IMR-90 (cell line): ENCODE measurements at regions not wholly inside any gene's neighbourhood (a gene's known extent, or its start where the extent isn't known, plus 50 kb on each side); places are given as distances from the start of the nearest gene placed in this dataset.

ENCODE experiments used
- ATAC-seq: fragments of 200-7000 bp; cut with Tn5 transposase; 2 replicates; pipeline ENCODE4 v1.9.1; 2020; ENCODE audit warnings: low read depth, mild to moderate bottlenecking, moderate library complexity
- BruUV-seq: library from RNA; stranded (reverse); fragments of 400-500 nt; replicated peaks from 2 replicates; lab custom pipeline; 2021; lab: Mats Ljungman, UMichigan
- CTCF ChIA-PET: fragments of 300-600 bp; formaldehyde crosslinking; extraction: SDS; loops from one replicate; lab custom pipeline; 2021; ENCODE audit warnings: antibody characterized with exemption; lab: Yijun Ruan, JAX
- POLR2A ChIA-PET: fragments of 300-600 bp; sonication (Branson Sonifier 250); formaldehyde crosslinking; loops from one replicate; lab custom pipeline; 2022; ENCODE audit warnings: antibody characterized with exemption; ENCODE audit not compliant: unreplicated experiment; lab: Charles Lee
- DNase-seq: peaks from one replicate; pipeline ENCODE4 v3.0.0; 2013
- H2AFZ ChIP-seq: replicated peaks from 2 replicates; pipeline ENCODE3; 2013; ENCODE audit warnings: low read length, mild to moderate bottlenecking; ENCODE audit not compliant: poor library complexity
- H2AK5ac ChIP-seq: 2 replicates; pipeline ENCODE4 v1.6.1; 2013; ENCODE audit warnings: low read depth, low read length, inconsistent platforms
- H2AK9ac ChIP-seq: replicated peaks from 2 replicates; pipeline ENCODE3; 2013; ENCODE audit warnings: mild to moderate bottlenecking, low read depth, low read length, moderate library complexity; ENCODE audit not compliant: poor library complexity
- H2BK120ac ChIP-seq: 2 replicates; pipeline ENCODE4 v1.6.1; 2013; ENCODE audit warnings: low read depth, low read length, inconsistent platforms
- H2BK15ac ChIP-seq: 3 replicates; pipeline ENCODE4 v1.6.1; 2013; ENCODE audit warnings: low read depth, low read length, inconsistent platforms
- H2BK20ac ChIP-seq: 2 replicates; pipeline ENCODE4 v1.6.1; 2013; ENCODE audit warnings: low read depth, mild to moderate bottlenecking, inconsistent platforms, low read length, moderate library complexity
- H2BK5ac ChIP-seq: 2 replicates; pipeline ENCODE4 v1.6.1; 2013; ENCODE audit warnings: mild to moderate bottlenecking, low read depth, low read length, inconsistent platforms; ENCODE audit not compliant: poor library complexity, severe bottlenecking
- H3K14ac ChIP-seq: replicated peaks from 2 replicates; pipeline ENCODE4 v1.6.1; 2013; ENCODE audit warnings: low read depth, low read length, inconsistent platforms
- H3K18ac ChIP-seq: 2 replicates; pipeline ENCODE4 v1.6.1; 2013; ENCODE audit warnings: low read depth, low read length, control low read depth
- H3K23ac ChIP-seq: 2 replicates; pipeline ENCODE4 v1.6.1; 2013; ENCODE audit warnings: low read depth, low read length, inconsistent platforms
- H3K27ac ChIP-seq: 2 replicates; pipeline ENCODE4 v1.5.1; 2013; ENCODE audit warnings: mild to moderate bottlenecking, control low read depth, low read length; ENCODE audit not compliant: insufficient read depth
- H3K27me3 ChIP-seq: 2 replicates; pipeline ENCODE4 v1.6.1; 2013; ENCODE audit warnings: low read length; ENCODE audit not compliant: control insufficient read depth, insufficient read depth
- H3K36me3 ChIP-seq: 2 replicates; pipeline ENCODE4 v1.6.1; 2013; ENCODE audit warnings: low read length, mixed read lengths; ENCODE audit not compliant: control insufficient read depth, insufficient read depth
- H3K4ac ChIP-seq: 2 replicates; pipeline ENCODE4 v1.6.1; 2013; ENCODE audit warnings: low read depth, low read length, inconsistent platforms
- H3K4me1 ChIP-seq: 2 replicates; pipeline ENCODE4 v1.6.1; 2013; ENCODE audit warnings: low read length, mixed read lengths; ENCODE audit not compliant: control insufficient read depth, insufficient read depth
- H3K4me2 ChIP-seq: 2 replicates; pipeline ENCODE4 v1.6.1; 2013; ENCODE audit warnings: low read depth, mild to moderate bottlenecking, control low read depth, low read length, moderate library complexity
- H3K4me3 ChIP-seq: 2 replicates; pipeline ENCODE4 v1.5.1; 2013; ENCODE audit warnings: low read depth, mild to moderate bottlenecking, control low read depth, low read length, moderate library complexity; ENCODE audit not compliant: insufficient read depth
- H3K56ac ChIP-seq: 2 replicates; pipeline ENCODE4 v1.6.1; 2013; ENCODE audit warnings: low read length, inconsistent platforms; ENCODE audit not compliant: insufficient read depth; ENCODE audit errors: extremely low read depth
- H3K79me1 ChIP-seq, 2 experiments: 2 replicates each; pipeline ENCODE4 v1.6.1; 2013; ENCODE audit warnings: low read length in 2 of 2, inconsistent platforms in 1 of 2, low read depth in 1 of 2
- H3K9ac ChIP-seq: 2 replicates; pipeline ENCODE4 v1.6.1; 2013; ENCODE audit warnings: low read depth, low read length, control low read depth
- H3K9me1 ChIP-seq: 2 replicates; pipeline ENCODE4 v1.6.1; 2013; ENCODE audit warnings: low read length, inconsistent platforms; ENCODE audit not compliant: insufficient read depth
- H3K9me3 ChIP-seq: 2 replicates; pipeline ENCODE4 v1.6.1; 2013; ENCODE audit warnings: low read length; ENCODE audit not compliant: control insufficient read depth, insufficient read depth
- H4K20me1 ChIP-seq: 2 replicates; pipeline ENCODE4 v1.6.1; 2013; ENCODE audit warnings: low read length, inconsistent platforms; ENCODE audit not compliant: insufficient read depth
- H4K5ac ChIP-seq: 2 replicates; pipeline ENCODE4 v1.6.1; 2013; ENCODE audit warnings: mild to moderate bottlenecking, low read depth, low read length, control low read depth
- H4K8ac ChIP-seq, 2 experiments: 2 replicates each; pipeline ENCODE4 v1.6.1; 2013; ENCODE audit warnings: low read depth in 2 of 2, low read length in 2 of 2, control low read depth in 1 of 2, inconsistent platforms in 1 of 2
- H4K91ac ChIP-seq: 2 replicates; pipeline ENCODE4 v1.6.1; 2013; ENCODE audit warnings: low read depth, low read length, inconsistent platforms; ENCODE audit not compliant: insufficient read depth
- BHLHE40 ChIP-seq: fragments of 150-350 bp; IDR thresholded peaks from 2 replicates; pipeline ENCODE4 v1.6.1; 2016; ENCODE audit warnings: mild to moderate bottlenecking, low read depth, low read length
- CEBPB ChIP-seq: IDR thresholded peaks from 2 replicates; pipeline ENCODE4 v1.6.1; 2012; ENCODE audit warnings: low read depth, low read length, improper control_type of control experiment
- CHD1 ChIP-seq: IDR thresholded peaks from 2 replicates; pipeline ENCODE4 v1.6.1; 2012; ENCODE audit warnings: low read depth, low read length, improper control_type of control experiment
- CTCF ChIP-seq: conservative IDR thresholded peaks from 2 replicates; pipeline ENCODE4 v1.5.1; 2012; ENCODE audit warnings: mild to moderate bottlenecking, low read depth, low read length, improper control_type of control experiment
- FOS ChIP-seq: fragments of 150-350 bp; IDR thresholded peaks from 2 replicates; pipeline ENCODE4 v1.6.1; 2016; ENCODE audit warnings: low read depth, low read length
- MXI1 ChIP-seq: IDR thresholded peaks from 2 replicates; pipeline ENCODE4 v1.6.1; 2012; ENCODE audit warnings: low read depth, mild to moderate bottlenecking, low read length, moderate library complexity, borderline replicate concordance
- POLR2A ChIP-seq: IDR thresholded peaks from 2 replicates; pipeline ENCODE4 v1.6.1; 2012; ENCODE audit warnings: mild to moderate bottlenecking, low read depth, low read length
- RAD21 ChIP-seq: IDR thresholded peaks from 2 replicates; pipeline ENCODE4 v1.6.1; 2012; ENCODE audit warnings: low read length, improper control_type of control experiment
- RFX5 ChIP-seq: IDR thresholded peaks from 2 replicates; pipeline ENCODE4 v1.8.0; 2012; ENCODE audit warnings: low read depth, mild to moderate bottlenecking, low read length, moderate library complexity
- WGBS, 2 experiments: methylation state at CpG; one replicate each; pipeline versions ENCODE4 v1.1.5 to v1.1.7; 2013; ENCODE audit warnings: missing lambda C conversion rate in 2 of 2; ENCODE audit not compliant: insufficient read length in 1 of 2; ENCODE audit errors: extremely low coverage in 2 of 2; 5-methylcytosine and 5-hydroxymethylcytosine counted together
- dilution Hi-C: fragments of 300-500 bp; cut with HindIII; formaldehyde crosslinking; loops from one replicate; pipeline ENCODE4 v1.14.3; 2018; ENCODE audit warnings: low sequenced_read_pairs; ENCODE audit not compliant: unreplicated experiment
- in situ Hi-C: fragments of 300-500 bp; cut with MboI; formaldehyde crosslinking; loops from 3 replicates; pipeline ENCODE4 v1.14.3; 2019; ENCODE audit warnings: low sequenced_read_pairs, inconsistent platforms, mixed read lengths
- intact Hi-C: fragments of 100-400 bp; cut with micrococcal nuclease; formaldehyde crosslinking; loops from 2 replicates; pipeline ENCODE4 v1.10.0; 2022

DNA sequence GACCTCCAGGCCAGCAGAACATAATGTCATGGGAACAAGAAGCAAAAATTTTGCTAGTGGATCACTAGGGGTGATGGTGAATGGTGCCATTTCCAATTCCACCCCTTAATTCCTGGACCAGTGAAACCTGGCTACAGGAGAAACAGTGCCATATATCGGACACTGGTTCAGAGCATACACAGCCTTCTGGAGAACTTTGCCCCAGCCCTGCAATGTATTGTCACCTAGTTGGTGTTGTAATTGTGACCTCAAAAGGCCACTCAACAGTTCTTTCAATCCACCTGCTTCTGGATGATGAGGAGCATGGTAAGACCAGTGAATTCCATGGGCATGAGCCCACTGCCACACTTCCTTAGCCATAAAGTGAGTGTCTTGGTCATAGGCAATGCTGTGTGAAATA, 59.8 kb upstream of the AASS start:
- dilution Hi-C loops, result no loop called here

More for the DNA sequence above, 59.8 kb upstream of the AASS start:
- Histone ChIP-seq H3K4me3 (no peak overlapping the region), H3K27ac (no peak overlapping the region), H4K8ac (no peak overlapping the region), H3K4me2 (no peak overlapping the region), H3K36me3 (no peaks in the 10 kb centered on the region), H4K5ac (no peak overlapping the region), H4K91ac (no peak overlapping the region), H4K20me1 (no peaks in the 10 kb centered on the region), H3K9me1 (no peaks in the 10 kb centered on the region), H2AK9ac (no peak overlapping the region), H3K18ac (no peak overlapping the region), H3K9me3 (no peaks in the 10 kb centered on the region), H3K23ac (no peak overlapping the region), H3K4me1 (no peaks in the 10 kb centered on the region), H2BK15ac (no peak overlapping the region), H3K9ac (no peak overlapping the region), H2BK5ac (no peak overlapping the region), H3K56ac (no peak overlapping the region), H3K27me3 (no peaks in the 10 kb centered on the region), H2BK120ac (no peak overlapping the region), H3K79me1 (no peaks in the 10 kb centered on the region), H2BK20ac (no peak overlapping the region), H3K14ac (no peak overlapping the region), H3K4ac (no peak overlapping the region), H2AK5ac (no peak overlapping the region), H2AFZ (no peak overlapping the region)
- POLR2A ChIA-PET, result no interaction called here
- TF ChIP-seq CHD1 (no peak), POLR2A (no peak), RAD21 (no peak), MXI1 (no peak), CTCF (no peak), FOS (no peak), RFX5 (no peak), BHLHE40 (no peak), CEBPB (no peak)
- BruUV-seq, result no TSS peak
- no peak for DNase-seq
- CTCF ChIA-PET, result no interaction called here
- no CpG with 5 or more reads among the region's 1 CpG for WGBS, 2 experiments
- no peak for ATAC-seq
- in situ Hi-C loops, result loop anchor here (25.0 kb wide), 1 partner anchor 333 kb away; no protein-coding TSS in a partner anchor
- intact Hi-C loops, result no loop called here
